ENCODE measurements at regions not wholly inside any gene's neighbourhood (a gene's known extent, or its start where the extent isn't known, plus 50 kb on each side); places are given as distances from the start of the nearest gene placed in this dataset.
A peak's percentile ranks its signal among the peaks of the same experiment; 100 is the strongest.

GRCh38 chrY:17231994-17232393 is 648.0 kb downstream of the CDY2B start:
- Mint-ChIP-seq H3K4me1 (ENCODE audit: low read depth, unreplicated experiment) (peaks cover 12% of the 10 kb centered on the region), H3K36me3 (ENCODE audit: unreplicated experiment) (no peaks in the 10 kb centered on the region), H3K27ac (ENCODE audit: unreplicated experiment) (peak overlapping the region; percentile 55), H3K27me3 (ENCODE audit: unreplicated experiment) (peaks cover 2% of the 10 kb centered on the region), H3K9me3 (ENCODE audit: unreplicated experiment) (peaks cover 2% of the 10 kb centered on the region), H3K4me3 (ENCODE audit: unreplicated experiment) (no peak overlapping the region)
- no peak for DNase-seq
- TF ChIP-seq CTCF (IDR thresholded peaks at IDR 0.05; ENCODE audit: partially characterized antibody, unreplicated experiment) = no peak

GRCh38 chrY:17223502-17223901 is 656.5 kb downstream of the CDY2B start:
- TF ChIP-seq CTCF (IDR thresholded peaks at IDR 0.05; ENCODE audit: partially characterized antibody, unreplicated experiment) = no peak
- H3K27me3 Mint-ChIP-seq (ENCODE audit: unreplicated experiment) = no peaks in the 10 kb centered on the region
- no peak overlapping the region for H3K4me3 Mint-ChIP-seq (ENCODE audit: unreplicated experiment)
- no peaks in the 10 kb centered on the region for H3K36me3 Mint-ChIP-seq (ENCODE audit: unreplicated experiment)
- no peak overlapping the region for H3K27ac Mint-ChIP-seq (ENCODE audit: unreplicated experiment)
- no peaks in the 10 kb centered on the region for H3K9me3 Mint-ChIP-seq (ENCODE audit: unreplicated experiment)
- no peak for DNase-seq
- no peaks in the 10 kb centered on the region for H3K4me1 Mint-ChIP-seq (ENCODE audit: low read depth, unreplicated experiment)

- no peaks in the 10 kb centered on the region for H3K9me3 Mint-ChIP-seq (ENCODE audit: unreplicated experiment)
- no peak overlapping the region for H3K4me3 Mint-ChIP-seq (ENCODE audit: unreplicated experiment)
- DNase-seq = no peak
- no peaks in the 10 kb centered on the region for H3K27me3 Mint-ChIP-seq (ENCODE audit: unreplicated experiment)
- no peak overlapping the region for H3K27ac Mint-ChIP-seq (ENCODE audit: unreplicated experiment)
- H3K4me1 Mint-ChIP-seq (ENCODE audit: low read depth, unreplicated experiment) = no peaks in the 10 kb centered on the region
- no peaks in the 10 kb centered on the region for H3K36me3 Mint-ChIP-seq (ENCODE audit: unreplicated experiment)
- no peak for TF ChIP-seq CTCF (IDR thresholded peaks at IDR 0.05; ENCODE audit: partially characterized antibody, unreplicated experiment)
Observed at GRCh38 chrY:17202395-17202794, 677.6 kb downstream of the CDY2B start.

- Mint-ChIP-seq H3K4me3 (ENCODE audit: unreplicated experiment) (no peak overlapping the region), H3K9me3 (ENCODE audit: unreplicated experiment) (no peaks in the 10 kb centered on the region), H3K4me1 (ENCODE audit: low read depth, unreplicated experiment) (no peaks in the 10 kb centered on the region), H3K27ac (ENCODE audit: unreplicated experiment) (no peak overlapping the region), H3K27me3 (ENCODE audit: unreplicated experiment) (no peaks in the 10 kb centered on the region), H3K36me3 (ENCODE audit: unreplicated experiment) (no peaks in the 10 kb centered on the region)
- TF ChIP-seq CTCF (IDR thresholded peaks at IDR 0.05; ENCODE audit: partially characterized antibody, unreplicated experiment) = no peak
- no peak for DNase-seq
Observed at GRCh38 chrY:17184299-17184698, 695.7 kb downstream of the CDY2B start.

GRCh38 chrY:17166881-17167280 is 713.1 kb downstream of the CDY2B start:
- H3K4me3 Mint-ChIP-seq (ENCODE audit: unreplicated experiment) = no peak overlapping the region
- H3K27ac Mint-ChIP-seq (ENCODE audit: unreplicated experiment) = no peak overlapping the region
- H3K9me3 Mint-ChIP-seq (ENCODE audit: unreplicated experiment) = no peaks in the 10 kb centered on the region
- no peak for TF ChIP-seq CTCF (IDR thresholded peaks at IDR 0.05; ENCODE audit: partially characterized antibody, unreplicated experiment)
- H3K36me3 Mint-ChIP-seq (ENCODE audit: unreplicated experiment) = no peaks in the 10 kb centered on the region
- DNase-seq = no peak
- no peaks in the 10 kb centered on the region for H3K27me3 Mint-ChIP-seq (ENCODE audit: unreplicated experiment)
- no peaks in the 10 kb centered on the region for H3K4me1 Mint-ChIP-seq (ENCODE audit: low read depth, unreplicated experiment)

Data from glutamatergic neuron (in vitro differentiated cells).